HPDE6-E6E7 (cell line): ENCODE measurements at regions not wholly inside any gene's neighbourhood (a gene's known extent, or its start where the extent isn't known, plus 50 kb on each side); places are given as distances from the start of the nearest gene placed in this dataset.

Source experiments
- DNase-seq: peaks from one replicate; pipeline ENCODE4 v3.0.0; 2011; ENCODE audit warnings: missing footprints; ENCODE audit errors: extremely low spot score

DNA sequence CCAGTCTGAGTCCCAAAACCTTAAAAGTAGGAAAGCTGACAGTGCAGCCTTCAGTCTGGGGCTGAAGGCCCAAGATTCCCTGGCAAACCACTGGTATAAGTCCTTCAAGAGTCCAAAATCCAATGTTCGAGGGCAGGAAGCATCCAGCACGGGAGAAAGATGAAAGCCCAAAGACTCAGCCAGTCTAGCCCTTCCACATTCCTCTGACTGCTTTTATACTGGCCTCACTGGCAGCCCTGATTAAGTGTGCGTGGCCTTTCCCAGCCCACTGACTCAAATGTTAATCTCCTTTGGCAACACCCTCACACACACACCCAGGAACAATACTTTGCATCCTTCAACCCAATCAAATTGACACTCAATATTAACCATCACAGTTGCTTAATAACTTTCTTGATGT, 372.1 kb upstream of the CCDC196 start:
- no peak for DNase-seq

DNA sequence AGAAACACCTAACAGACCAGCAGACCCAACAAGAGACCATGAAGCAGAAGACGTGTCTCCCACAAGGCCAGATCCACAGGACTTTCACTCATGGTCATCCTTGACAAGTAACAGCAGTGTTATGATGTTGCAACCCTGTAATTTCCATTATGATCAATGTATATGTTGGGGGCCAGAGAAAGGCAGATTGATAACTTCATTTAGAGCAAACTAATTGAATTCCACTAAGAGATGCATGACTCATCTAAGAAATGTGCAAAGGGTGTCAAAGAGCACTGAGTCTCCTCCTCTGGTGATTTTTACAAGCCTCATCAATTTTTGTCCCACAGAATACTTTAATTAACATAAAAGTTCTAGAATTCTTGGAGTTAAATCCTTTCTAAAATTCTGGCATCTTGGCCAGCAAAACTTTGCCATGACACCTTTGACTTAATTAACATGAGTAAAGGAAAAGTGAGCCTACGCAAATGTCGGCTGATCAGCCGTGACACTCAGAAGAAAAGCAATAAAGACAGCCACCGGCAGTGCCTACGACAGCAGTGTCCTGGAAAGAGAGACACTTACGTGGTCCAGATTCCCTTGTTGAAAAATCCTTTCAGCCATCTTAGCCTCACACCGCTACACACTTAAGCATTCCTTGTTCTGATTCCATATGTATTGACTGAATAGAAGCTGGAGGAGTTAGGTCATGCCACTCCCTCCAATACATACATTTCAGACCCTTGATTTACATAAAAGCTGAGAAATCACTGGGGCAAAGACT, 370.2 kb upstream of the CCDC196 start:
- DNase-seq: no peak

DNA sequence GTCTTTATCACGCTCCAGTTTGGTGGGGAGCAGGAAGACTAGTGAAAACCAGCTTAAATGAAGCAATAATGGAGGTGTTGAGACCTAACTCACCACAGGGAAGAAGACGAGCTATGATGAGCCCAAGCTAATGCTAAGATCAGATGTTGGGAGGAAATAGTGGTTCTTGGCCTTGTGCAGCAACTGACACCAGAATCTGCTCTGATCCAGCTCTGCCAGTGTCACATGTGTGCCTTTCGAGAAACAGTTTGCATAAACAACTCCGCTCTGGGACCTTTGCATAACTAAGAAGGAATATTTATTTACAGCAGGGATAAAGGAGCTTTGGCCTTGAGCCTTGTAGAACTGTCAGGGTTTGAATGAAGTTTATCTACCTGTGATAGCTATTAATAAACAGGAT, 369.4 kb upstream of the CCDC196 start:
- no peak for DNase-seq

DNA sequence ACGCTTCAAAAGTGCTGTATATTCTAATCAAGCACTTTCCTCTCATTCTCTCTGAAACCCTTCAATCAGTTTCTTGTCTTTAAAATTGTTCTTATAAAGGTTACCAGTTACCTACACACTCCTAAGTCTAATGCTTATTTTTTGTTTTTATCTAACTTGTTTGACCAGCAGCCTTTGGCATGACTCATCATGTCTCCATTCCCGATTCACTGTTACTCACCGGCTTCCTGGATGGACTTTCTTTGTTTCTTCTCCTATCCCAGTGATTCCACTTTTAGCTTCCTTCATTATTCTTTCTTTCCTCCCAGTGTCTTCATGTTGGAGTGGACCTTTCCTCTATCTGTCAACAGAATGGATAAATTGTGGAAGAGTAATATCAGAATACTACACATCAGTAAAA, 368.6 kb upstream of the CCDC196 start:
- peak; percentile 64 for DNase-seq

DNA sequence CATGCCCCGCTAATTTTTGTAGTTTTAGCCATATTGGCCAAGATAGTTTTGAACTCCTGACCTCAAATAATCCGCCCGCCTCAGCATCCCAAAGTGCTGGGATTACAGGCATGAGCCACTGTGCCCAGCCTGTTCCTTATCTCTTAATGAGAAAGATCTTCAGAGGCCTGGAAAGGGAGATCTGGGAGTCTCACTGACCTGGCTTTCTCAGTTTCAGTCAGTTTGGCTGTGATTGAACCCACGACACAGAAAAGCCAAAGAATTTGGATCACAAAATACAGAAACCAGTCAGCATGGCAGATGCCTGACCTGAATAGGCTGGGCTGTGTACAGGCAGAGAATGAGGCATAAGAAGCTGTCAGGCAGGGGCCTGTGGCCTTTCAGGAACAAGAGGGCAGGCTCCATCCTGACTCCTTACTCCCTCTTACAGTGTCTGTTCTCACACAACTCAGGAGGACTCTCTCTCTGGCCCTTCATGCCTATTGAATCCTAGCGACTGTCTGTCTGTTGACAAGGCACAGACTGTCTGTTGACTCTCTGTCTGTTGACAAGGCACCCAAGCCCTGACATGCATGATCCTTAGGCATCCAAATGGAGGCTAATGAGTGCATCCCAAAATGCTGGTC, 366.5 kb upstream of the CCDC196 start:
- DNase-seq: no peak

DNA sequence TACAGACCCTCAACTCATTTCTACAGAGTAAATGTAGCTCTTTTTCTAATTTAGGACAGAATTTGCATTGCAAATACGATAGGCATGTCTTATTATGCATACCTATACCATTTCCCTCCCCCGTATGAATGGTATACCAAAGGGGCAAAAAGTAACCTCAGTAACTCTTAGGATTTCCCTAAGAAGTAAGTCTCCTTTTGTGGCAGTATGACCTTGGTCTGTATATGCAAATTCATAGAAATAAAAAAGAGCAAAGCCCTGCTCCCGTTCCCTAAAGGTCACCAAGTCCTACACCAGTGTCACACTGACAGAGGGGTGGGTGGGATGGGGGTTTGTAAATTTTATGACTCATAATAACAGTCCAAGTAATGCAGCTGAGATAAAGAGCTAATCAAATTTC, 365.8 kb upstream of the CCDC196 start:
- no peak for DNase-seq

DNA sequence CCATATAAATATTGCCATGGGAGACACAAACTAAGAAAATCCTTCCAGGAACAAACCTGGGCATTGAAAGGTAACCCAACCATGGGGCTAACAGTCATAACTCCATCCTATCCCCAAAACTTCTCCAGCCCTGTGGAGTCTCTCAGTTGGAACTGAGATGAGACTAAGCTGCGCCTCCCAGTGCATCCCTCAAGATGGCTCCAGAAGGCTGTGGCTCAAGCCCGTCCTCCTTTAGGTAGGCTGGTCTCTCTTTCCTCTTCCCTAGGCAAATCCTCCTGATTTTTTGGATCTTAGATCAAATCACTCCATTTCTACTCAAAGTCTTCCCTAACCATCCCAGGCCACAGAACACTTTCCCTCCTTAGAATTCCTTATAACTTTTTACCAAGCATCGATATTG, 364.3 kb upstream of the CCDC196 start:
- no peak for DNase-seq

DNA sequence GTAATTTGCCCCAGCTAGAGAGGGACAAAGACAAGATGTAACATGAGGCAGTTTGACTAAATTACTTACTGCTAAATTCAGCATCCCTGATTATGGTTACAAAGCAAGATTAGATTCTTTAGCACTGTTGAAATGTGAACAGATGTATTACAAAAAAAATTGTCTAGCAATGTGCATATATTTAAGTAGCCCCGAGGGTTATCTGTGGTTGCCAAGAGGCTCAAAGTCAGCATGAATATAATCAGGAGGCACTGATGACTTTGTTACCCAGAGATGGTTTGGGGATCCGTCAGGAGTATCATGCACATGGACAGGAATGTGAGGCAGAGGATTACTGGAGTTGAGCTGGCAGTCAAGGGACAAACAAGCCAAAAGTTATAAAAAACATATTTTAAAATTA, 356.9 kb upstream of the CCDC196 start:
- no peak for DNase-seq

DNA sequence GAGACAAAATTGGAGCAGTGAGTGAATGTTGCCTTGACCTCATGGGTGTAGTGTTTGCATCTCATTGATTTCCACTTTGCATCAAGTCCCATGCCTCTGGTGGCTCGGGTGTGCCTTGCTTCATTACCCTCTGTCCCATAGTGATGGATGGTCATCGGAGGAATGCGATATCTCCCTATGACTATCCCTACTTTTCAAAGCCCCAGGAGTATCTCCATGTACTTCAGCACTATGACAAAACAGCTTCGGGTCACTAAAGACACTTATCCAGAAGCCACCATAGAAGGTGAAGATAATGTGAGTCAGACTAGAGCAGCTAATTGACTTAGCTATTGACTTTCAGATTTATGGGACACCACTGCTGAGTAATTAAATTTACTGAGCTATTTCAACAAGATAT, 355.1 kb upstream of the CCDC196 start:
- no peak for DNase-seq

DNA sequence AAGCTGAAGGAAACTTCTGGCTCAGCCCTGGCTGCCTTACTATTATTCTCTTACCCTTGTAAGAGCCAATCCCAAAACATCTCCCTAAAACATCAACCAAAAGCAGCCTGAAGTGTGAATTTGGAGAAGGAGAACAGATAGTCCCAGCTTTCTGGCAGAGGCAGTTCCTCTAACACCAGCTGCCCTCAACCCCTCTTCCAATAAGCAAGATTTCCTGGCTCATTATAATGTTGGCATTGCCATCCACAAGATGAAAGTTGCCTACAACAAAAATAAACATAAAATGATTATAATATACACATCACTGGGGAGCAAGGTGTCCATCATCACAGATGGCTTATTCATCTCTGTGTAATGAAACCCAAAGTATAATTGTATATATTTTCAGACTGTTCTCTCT, 352.5 kb upstream of the CCDC196 start:
- DNase-seq: no peak

DNA sequence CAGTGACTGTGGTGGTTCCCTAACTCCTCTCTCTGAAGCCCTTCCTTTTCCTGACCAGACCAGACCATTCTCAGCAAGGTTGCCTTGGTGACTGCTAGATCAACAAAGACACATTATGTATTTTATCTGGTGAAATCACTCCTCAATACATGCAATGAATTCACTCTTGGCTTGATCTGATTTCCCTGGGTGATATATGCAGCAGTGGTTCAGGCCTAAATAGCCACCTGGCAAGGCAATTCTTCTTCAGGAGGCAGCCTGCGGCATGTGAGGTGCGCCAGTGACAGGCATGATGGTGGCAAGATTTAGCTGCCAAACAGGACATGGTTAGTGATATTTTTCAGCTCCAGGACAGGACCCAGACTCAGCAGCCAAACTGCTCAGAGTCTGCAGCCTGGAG, 350.3 kb upstream of the CCDC196 start:
- DNase-seq: no peak

DNA sequence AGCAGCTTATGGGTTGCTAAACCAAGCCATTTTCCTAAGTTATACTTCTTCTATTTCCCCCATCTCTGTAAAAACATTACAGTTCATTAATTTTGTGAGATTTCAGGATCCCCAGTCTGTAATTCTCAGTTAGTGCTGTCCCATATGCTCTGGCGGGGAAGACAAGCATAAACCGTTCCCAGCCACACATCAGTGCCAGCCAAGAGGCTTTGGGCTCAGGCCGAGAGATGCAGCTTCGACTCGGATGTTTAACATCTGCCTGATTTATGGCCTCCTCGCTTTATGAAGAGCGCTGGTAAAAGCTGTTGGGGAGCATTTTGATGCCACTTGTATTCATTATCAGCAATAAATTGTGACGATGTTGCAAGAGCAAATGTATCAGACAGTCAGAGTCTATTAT, 349.1 kb upstream of the CCDC196 start:
- DNase-seq: no peak

DNA sequence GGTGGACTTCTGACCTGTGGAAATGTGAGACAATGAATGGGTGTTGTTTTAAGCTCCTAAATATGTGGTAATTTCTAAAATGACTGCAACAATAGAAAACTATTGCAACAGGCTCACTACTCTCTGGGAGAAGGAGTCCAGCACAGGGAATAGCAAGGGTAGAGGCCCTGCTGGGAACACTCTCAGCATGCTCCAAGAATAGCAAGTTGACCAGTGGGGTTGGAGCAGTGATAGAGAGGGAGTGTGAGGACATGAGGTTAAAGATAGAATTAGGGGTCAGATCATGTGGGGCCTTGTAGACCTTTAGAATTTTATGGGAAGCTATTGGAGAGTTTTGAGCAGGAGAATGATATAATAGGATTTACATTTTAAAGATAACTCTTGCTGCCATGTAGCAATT, 346.7 kb upstream of the CCDC196 start:
- no peak for DNase-seq

DNA sequence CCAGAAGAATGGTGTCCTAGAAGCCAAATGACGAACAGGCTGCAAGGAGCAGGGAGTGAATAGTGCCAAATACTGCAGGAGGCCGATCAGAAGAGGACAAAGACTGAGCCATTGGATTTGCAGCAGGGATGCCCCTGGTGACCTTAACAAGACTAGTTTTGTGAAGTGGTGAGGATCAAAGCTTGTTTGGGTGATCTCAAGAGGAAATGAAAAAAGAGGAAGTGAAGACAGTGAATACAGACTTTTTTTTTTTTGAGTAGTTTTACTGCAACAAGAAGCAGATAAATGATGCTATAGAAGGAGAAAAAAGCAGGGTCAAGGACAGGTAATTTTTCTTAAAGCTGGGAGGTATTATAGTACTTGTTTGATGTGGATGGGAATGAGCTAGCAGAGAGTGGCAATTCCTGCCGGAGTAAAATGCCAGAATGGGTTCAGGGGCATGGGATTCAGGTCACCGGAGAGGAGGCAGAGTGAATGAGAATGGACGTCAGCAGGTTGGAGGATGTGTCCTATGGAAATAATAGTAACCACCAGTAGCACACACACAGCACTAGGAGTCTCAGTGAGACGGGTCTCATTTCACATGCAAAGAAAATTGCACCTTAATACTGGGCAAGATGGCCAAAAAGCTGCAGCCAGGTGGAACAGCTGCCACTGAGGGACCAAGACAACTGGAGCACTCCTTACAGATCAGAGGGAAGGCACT, 345.8 kb upstream of the CCDC196 start:
- no peak for DNase-seq

DNA sequence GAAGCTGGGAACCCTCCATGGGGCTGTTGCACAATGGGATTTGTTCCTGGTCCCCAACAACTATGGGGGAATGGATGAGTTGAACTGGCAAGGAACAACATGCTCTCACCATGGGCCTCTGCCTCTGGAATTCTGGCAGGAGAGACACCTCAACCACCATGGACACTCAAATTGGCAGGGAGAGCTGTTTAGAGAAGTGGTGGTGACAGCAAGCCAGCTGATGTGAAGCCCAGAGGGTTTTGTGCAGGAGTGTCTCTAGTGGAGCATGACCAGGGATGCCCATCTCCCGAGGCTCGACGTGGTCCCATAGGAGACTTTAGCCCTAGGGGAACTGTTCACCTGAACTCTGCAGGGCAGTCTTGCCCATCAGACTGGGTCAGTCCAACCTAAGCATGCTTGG, 345.2 kb upstream of the CCDC196 start:
- DNase-seq: no peak

DNA sequence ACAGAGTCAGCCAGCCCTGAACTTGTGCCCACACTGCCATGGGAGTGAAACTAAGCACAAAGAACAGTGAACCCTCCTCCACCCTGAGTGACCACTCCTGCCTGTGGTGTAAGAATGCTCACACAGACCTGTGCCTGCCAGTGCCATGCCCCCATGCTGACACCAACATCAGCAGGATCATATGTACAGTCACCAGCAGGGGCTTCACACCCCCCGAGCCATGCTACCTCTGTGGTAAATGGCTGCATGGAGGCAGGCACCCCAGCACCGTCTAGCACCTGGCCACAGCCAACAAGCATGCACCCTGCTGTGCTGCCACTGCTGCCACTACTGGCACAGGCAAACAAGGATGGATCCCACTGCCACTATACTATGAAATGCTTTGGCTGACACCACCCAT, 344.4 kb upstream of the CCDC196 start:
- DNase-seq: no peak

DNA sequence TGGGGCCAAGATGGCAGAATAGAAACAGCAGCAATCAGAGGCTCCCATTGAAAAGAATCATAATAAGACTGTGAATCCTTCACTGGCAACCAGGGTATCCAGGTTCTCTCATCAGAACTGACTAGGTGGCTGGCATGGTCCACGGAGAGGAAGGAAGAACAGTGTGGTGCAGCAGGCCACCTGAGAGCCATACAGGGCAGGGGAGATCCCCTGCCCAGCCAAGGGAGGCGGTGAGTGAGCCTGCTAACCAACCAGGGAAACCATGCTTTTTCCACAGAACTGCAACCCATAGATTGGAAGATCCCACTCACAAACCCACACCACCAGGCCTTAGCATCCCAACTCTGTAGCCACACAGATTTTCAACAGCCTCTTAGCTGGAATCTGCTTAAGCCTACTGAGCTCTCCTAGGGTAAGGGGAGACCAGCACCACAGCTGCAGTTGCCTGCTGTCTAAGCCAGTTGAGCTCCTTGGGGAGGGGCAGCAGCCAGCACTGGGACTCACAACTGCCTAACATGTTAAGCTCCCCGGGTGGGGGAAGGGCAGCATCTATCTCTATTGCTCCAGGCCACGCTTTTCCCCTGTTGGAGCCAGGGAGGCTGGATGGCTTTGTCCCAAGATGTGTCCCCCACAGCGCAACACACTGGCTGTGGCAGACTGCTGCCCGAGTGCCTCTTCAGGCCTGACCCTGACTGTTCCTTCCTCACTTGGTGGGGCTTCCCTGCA, 342.6 kb upstream of the CCDC196 start:
- no peak for DNase-seq

DNA sequence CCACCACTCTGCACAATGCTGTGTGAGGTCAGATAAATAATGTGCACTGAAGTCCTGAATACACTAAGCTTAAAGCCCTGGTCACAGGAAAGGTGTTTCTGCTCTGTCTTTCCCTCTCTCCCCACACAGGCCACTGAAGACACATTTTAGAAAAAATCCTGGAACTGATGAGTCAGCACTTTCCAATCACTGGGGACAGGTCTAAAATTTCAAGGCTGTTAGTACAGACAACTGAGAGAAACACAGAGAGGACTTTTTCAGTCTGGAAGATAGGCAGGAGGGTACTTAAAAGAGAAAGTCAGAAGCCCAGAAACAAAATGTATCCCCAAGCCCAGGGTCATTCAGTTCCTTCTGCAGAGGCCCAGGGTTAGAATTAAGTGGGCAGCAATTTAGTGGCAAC, 333.9 kb upstream of the CCDC196 start:
- DNase-seq: no peak

DNA sequence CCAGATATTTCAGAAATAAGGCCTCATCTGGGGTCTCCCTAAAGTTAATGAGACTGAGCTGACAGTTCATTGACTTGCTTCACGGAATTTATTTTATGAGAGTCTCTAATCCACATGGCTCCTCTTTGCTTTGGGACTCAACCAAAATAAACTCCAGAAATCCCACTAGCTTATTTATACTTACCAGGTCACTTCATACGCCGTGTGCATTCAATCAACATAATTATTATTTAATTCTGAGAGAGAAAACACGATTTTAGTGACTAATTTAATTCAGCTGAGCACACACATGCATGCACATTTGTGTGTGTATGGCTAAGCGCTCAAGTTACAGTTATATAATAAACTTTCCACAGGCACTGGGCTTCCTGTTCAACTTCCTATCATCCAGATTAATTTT, 333.4 kb upstream of the CCDC196 start:
- DNase-seq: no peak

DNA sequence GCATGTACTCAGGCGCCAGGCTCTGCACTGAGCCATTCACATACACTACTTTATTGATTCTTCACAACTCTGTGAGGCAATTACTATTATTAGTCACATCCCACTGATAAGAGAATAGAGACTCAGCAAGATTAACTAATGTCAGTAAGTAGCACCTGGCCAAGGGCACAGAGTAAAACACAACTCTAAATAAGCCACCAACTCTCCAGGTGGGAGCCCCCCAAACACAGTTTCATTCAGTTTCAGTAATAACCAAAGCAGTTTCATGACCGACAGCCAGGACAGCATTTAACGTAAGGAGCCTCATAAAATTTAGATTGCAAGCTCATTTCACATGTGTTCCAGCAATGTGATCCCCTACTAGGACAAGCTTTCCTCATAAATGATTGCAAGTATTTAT, 323.1 kb upstream of the CCDC196 start:
- no peak for DNase-seq

DNA sequence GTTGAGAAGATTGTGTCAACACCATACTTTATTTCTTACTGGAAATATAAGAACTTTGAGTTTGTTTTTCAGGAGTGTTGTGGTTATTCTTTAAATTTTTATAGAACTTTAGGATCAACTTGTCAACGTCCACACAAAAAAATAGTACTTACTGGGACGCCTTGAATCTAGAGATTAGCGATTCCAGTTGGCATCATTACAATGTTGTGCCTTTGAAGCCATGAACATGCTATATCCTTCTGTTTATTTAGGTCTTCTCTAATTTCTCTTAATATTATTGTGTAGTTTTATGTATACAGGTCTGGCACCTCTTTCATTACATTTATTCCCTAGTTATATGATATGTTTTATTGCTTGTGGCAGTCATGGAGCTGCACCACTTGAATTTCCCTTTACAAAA, 320.8 kb upstream of the CCDC196 start:
- no peak for DNase-seq

DNA sequence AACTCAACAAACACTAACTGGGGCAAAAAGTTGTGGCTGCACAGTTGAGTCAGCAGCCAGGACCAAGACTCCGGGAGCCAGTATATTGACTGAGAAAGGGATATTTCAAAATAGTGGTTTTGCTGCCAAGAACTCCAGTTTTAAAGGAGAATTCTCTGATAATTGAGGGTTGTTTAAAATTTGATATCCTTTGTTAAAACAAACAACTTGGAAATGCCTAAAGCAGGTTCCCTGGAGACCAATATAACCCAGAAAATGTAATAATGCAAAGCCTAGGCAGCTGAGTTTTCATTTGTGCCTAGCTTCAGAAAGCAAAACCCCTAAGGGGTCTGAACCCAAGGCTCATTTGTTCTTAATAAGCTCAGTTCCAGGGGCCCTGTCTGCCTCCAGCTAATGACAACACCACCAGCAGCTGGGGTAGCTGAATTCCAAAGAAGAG, 311.7 kb upstream of the CCDC196 start:
- no peak for DNase-seq

DNA sequence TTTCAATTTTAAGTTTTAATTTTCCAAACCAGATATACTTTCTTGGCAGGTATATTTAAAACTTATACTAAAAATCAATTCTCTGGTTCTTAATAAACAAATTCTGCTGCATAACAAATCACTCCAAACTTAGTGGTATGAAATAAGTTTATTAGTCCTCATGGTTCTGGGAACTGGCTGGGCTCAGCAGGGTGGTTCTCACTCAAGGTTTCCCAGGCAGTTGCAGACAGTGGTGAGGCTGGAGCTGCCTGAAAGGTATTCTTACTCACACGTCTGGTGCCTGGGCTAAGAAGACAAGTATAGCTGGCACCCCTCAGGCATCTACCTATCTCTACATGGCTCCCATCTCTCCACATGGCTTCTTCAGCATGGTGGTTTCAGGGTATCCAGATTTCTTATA, 308.2 kb upstream of the CCDC196 start:
- no peak for DNase-seq
